ENCODE measurements at regions not wholly inside any gene's neighbourhood (a gene's known extent, or its start where the extent isn't known, plus 50 kb on each side); places are given as distances from the start of the nearest gene placed in this dataset.

- TF ChIP-seq POLR2A (IDR thresholded peaks at IDR 0.05; ENCODE audit: low read depth, low read length) (no peak), POLR2AphosphoS5 (IDR thresholded peaks at IDR 0.05; ENCODE audit: low read depth, low read length) (no peak), TAF1 (IDR thresholded peaks at IDR 0.05; ENCODE audit: borderline replicate concordance, low read depth, low read length) (no peak)
These were observed 162.9 kb downstream of the PLPP3 start for GRCh38 chr1:56416495-56416894.
